Naive B cell (primary cell): ENCODE measurements at regions not wholly inside any gene's neighbourhood (a gene's known extent, or its start where the extent isn't known, plus 50 kb on each side); places are given as distances from the start of the nearest gene placed in this dataset.

Source experiments
- ATAC-seq, 2 donors: fragments of 150-1000 bp; cut with Tn5 transposase; 2 replicates each; pipeline ENCODE4 v1.10.0; 2021; ENCODE audit warnings: low read depth in 2 of 2, mild to moderate bottlenecking in 2 of 2, moderate library complexity in 2 of 2
- DNase-seq: peaks from one replicate; pipeline ENCODE4 v3.0.0; 2022
- H3K27ac Mint-ChIP-seq, 6 donors: one replicate each; pipeline ENCODE4 v1.8.0; 2020 to 2022; ENCODE audit warnings: mild to moderate bottlenecking in 6 of 6, mixed read lengths in 6 of 6, moderate library complexity in 5 of 6, inconsistent platforms in 2 of 6
- H3K27me3 Mint-ChIP-seq, 3 donors: one replicate each; pipeline ENCODE4 v1.8.0; 2021 to 2022; ENCODE audit warnings: mixed read lengths in 3 of 3, mild to moderate bottlenecking in 1 of 3
- H3K36me3 Mint-ChIP-seq, 2 donors: one replicate each; pipeline ENCODE4 v1.8.0; 2020 to 2022; ENCODE audit warnings: mixed read lengths in 2 of 2, inconsistent platforms in 1 of 2, mild to moderate bottlenecking in 1 of 2
- H3K4me1 Mint-ChIP-seq, 3 donors: one replicate each; pipeline ENCODE4 v1.8.0; 2020 to 2022; ENCODE audit warnings: mixed read lengths in 3 of 3, inconsistent platforms in 1 of 3, mild to moderate bottlenecking in 1 of 3, moderate library complexity in 1 of 3
- H3K4me3 Mint-ChIP-seq, 8 donors: one replicate each; pipeline ENCODE4 v1.8.0; 2020 to 2022; ENCODE audit warnings: mild to moderate bottlenecking in 8 of 8, mixed read lengths in 8 of 8, moderate library complexity in 8 of 8, inconsistent platforms in 2 of 8
- H3K9me3 Mint-ChIP-seq, 7 donors: one replicate each; pipeline ENCODE4 v1.8.0; 2020 to 2022; ENCODE audit warnings: mixed read lengths in 7 of 7, mild to moderate bottlenecking in 5 of 7, inconsistent platforms in 2 of 7, moderate library complexity in 1 of 7

DNA sequence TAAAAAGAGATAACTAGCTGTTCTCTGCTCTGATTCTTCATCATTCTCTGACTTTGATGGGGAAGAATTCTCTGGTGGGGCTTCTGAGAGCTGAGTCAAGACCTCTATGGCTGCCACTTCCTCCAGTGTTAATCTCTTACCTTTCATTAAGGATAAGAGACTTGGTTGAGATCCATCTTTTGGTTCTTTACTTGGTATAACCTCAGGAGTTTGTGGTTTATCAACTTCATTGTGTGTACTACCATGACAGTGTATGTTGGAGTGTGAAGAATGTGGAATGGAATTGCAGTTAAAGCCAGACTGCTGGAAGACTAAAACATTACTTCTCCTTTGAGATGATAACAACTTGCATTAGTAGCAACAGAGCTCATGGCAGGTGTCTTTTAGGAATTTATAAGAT lies 222.0 kb downstream of the SLITRK5 start:
- no peaks in the 10 kb centered on the region for H3K36me3 Mint-ChIP-seq
- H3K27me3 Mint-ChIP-seq: no peaks in the 10 kb centered on the region
- peaks cover 0 to 4% (median 0%) of the 10 kb centered on the region in 3 donors for H3K4me1 Mint-ChIP-seq
- peak overlapping the region in 1 of 6 donors; percentile 63 for H3K27ac Mint-ChIP-seq
- ATAC-seq: no peak
- DNase-seq: no peak
- peaks cover 0 to 5% (median 2%) of the 10 kb centered on the region in 7 donors for H3K9me3 Mint-ChIP-seq
- no peak overlapping the region for H3K4me3 Mint-ChIP-seq

DNA sequence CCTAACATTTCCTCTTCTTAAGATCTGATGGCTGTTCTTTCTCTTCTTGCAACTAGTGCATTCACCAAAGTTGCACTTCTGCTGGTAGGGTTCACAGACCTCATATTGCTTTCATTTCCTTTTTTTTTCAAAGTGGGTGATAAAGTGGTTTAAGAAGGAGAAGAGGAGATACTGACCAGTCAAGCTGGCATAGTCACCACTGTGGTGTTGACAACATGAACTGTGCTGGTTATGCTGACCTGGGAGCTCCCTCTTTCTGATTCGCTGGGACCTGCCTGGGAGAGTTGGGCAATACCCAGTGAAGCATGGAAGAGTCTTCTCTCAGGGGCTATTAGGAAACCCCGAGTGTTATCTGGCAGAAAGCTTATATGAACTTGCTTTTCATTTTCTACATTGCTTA lies 222.9 kb downstream of the SLITRK5 start:
- Mint-ChIP-seq H3K9me3 (peaks cover 0 to 5% (median 2%) of the 10 kb centered on the region in 7 donors), H3K27me3 (no peaks in the 10 kb centered on the region), H3K4me3 (no peak overlapping the region), H3K4me1 (peaks cover 0 to 4% (median 0%) of the 10 kb centered on the region in 3 donors), H3K27ac (no peak overlapping the region), H3K36me3 (no peaks in the 10 kb centered on the region)
- ATAC-seq: peak in 1 of 2 donors; percentile 20
- no peak for DNase-seq

DNA sequence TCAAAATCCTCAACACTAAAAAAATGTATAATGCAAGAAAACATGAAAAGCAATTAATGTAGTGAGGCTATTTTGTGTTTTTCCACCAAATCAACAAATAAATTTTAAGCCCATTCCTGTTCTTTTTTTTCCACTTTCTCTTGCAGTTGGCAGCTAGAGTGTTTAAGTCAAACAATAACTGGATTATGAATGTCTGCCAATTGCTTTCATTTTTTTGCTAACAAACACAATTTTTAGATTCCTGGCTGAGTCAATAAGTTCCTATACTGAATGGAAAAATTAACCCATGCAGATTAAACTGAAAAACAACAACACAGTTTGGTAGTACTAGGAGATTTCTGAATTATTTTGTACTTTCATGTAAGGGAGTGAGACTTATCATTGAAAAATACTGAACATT lies 232.4 kb downstream of the SLITRK5 start:
- Mint-ChIP-seq H3K4me1 (no peaks in the 10 kb centered on the region), H3K4me3 (no peak overlapping the region), H3K27ac (no peak overlapping the region), H3K9me3 (peaks cover 0 to 10% (median 4%) of the 10 kb centered on the region in 7 donors), H3K27me3 (peaks cover 0 to 3% (median 0%) of the 10 kb centered on the region in 3 donors), H3K36me3 (no peaks in the 10 kb centered on the region)
- DNase-seq (no peak), ATAC-seq (no peak)

DNA sequence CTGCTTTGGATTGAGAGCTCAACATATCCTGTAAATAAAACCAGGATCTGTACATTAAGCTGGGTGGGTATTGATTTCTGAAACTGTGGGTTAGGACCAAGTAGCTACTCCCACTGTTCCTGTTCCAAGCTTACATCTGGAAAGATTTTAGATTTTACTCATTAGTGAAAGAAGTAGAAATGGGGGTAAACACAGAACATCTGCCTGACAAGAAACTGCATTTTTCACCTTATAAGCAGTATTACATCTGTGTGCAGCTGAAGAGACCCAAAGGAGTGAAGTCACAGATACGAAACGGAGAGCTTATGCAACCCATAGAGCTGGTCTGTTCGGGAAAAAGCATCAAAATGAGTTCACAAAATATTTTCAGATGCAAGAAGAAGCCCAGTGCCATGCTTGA lies 235.2 kb downstream of the SLITRK5 start:
- Mint-ChIP-seq H3K9me3 (peaks cover 0 to 9% (median 0%) of the 10 kb centered on the region in 7 donors), H3K27ac (no peak overlapping the region), H3K4me3 (no peak overlapping the region), H3K4me1 (no peaks in the 10 kb centered on the region), H3K27me3 (peaks cover 0 to 3% (median 0%) of the 10 kb centered on the region in 3 donors), H3K36me3 (no peaks in the 10 kb centered on the region)
- no peak for ATAC-seq
- no peak for DNase-seq

DNA sequence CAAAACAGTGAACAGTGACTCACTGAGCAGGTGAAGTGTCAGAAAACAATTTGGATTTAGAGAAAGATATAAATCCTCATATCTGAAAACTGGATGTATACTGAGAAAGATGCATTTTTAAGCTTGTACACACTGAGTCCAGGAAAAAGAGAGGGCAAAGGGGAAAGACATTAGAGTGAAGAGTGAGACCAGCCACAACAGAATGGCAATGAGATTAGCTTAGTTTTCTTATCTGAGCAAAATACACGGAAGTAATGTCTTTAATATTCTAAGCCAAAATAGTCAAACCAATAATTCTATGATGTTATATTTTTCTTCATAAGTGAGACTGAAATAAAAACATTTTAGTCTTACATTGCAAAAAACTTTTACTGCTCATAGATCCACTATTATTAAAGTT lies 236.0 kb downstream of the SLITRK5 start:
- Mint-ChIP-seq H3K36me3 (no peaks in the 10 kb centered on the region), H3K4me3 (no peak overlapping the region), H3K4me1 (no peaks in the 10 kb centered on the region)

DNA sequence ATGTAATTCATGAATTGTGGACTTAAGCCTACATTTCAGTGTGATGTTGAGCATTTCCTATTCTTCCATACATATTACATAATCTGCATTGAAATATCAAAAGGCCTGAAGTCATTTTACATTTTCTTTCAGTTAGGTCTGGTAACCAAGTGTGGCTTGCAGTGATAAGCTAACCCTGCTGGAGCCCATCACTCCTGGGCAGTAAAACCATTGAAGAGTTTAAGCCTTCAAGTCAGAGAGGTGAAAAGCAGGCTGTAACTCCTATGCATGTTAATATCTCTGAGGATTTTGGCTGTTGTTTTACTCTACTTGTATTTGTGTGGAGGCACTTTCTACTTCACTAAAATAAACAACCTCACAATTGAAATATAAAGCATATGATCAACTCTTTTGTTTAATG lies 248.8 kb downstream of the SLITRK5 start:
- H3K27ac Mint-ChIP-seq: no peak overlapping the region
- ATAC-seq: no peak

More for the DNA sequence above, 236.0 kb downstream of the SLITRK5 start:
- H3K9me3 Mint-ChIP-seq: peaks cover 0 to 9% (median 0%) of the 10 kb centered on the region in 7 donors
- no peak for DNase-seq
- no peak overlapping the region for H3K27ac Mint-ChIP-seq
- H3K27me3 Mint-ChIP-seq: peaks cover 0 to 3% (median 0%) of the 10 kb centered on the region in 3 donors
- no peak for ATAC-seq

DNA sequence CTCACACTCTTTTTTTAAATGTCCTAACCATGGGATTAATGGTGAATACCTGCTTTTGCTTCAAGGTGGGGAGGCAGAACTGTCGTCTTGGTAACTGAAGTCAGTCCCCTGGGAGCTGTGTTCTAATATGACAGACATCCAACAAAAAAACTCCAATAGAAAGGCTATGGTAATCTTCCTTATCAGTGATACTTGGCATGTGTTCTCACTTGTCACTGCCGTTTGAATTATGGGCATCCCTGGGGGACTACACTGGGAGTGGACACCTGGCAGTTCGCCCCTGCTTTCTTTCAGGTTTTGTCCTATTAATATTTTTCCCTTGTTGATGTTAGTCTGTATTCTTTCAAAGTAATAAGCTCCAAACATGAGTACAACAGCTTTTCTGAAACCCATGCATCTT lies 252.6 kb downstream of the SLITRK5 start:
- H3K27me3 Mint-ChIP-seq: no peaks in the 10 kb centered on the region
- no peak overlapping the region for H3K27ac Mint-ChIP-seq
- no peaks in the 10 kb centered on the region for H3K4me1 Mint-ChIP-seq
- H3K9me3 Mint-ChIP-seq: peaks cover 0 to 15% (median 3%) of the 10 kb centered on the region in 7 donors
- H3K4me3 Mint-ChIP-seq: no peak overlapping the region
- ATAC-seq: no peak
- DNase-seq: no peak
- H3K36me3 Mint-ChIP-seq: no peaks in the 10 kb centered on the region

More for the DNA sequence above, 248.8 kb downstream of the SLITRK5 start:
- H3K9me3 Mint-ChIP-seq: peaks cover 0 to 15% (median 5%) of the 10 kb centered on the region in 7 donors
- H3K4me3 Mint-ChIP-seq: no peak overlapping the region
- no peak for DNase-seq
- H3K4me1 Mint-ChIP-seq: no peaks in the 10 kb centered on the region
- H3K27me3 Mint-ChIP-seq: no peaks in the 10 kb centered on the region
- no peaks in the 10 kb centered on the region for H3K36me3 Mint-ChIP-seq

DNA sequence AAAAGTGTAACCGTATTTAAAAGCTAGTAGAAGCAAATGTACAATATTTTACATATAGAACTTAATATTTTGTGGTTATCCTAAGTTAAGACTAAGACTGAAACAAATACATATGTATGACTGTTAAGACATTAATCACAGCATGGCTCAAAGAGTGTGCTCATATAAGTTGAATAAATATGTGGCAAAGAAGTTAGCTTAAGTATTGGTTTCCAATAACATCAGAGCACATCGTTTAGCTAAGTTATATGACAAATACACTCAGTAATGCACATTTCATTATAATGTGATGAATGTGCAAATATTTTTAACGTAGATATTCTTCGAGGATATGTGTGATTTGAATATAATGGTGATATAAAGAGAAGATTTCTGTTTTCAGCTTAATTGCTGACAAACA lies 253.8 kb downstream of the SLITRK5 start:
- Mint-ChIP-seq H3K27ac (no peak overlapping the region), H3K36me3 (no peaks in the 10 kb centered on the region), H3K9me3 (peaks cover 0 to 15% (median 2%) of the 10 kb centered on the region in 7 donors), H3K27me3 (no peaks in the 10 kb centered on the region), H3K4me1 (no peaks in the 10 kb centered on the region), H3K4me3 (no peak overlapping the region)
- ATAC-seq (no peak), DNase-seq (no peak)

DNA sequence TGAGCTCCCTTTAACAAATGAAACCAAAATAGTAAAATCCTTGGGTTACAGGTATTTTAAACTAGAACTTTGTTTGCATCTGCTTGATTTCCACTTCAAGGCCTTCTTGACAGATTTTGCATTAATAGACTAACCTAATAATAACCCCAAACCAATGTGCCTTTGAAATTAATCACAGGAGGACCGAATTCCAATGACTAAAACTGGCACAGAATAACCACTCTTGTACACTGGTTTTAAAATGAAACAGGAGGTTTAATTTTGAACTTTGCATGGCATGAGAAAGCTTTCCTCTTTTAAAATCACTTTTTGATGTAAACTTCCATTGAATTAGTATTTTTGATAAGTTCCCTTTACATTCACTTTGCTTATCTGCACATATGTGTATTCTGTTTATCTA lies 269.6 kb downstream of the SLITRK5 start:
- H3K9me3 Mint-ChIP-seq: peaks cover 0 to 3% (median 0%) of the 10 kb centered on the region in 7 donors
- ATAC-seq (no peak), DNase-seq (no peak)
- H3K36me3 Mint-ChIP-seq: no peaks in the 10 kb centered on the region
- no peak overlapping the region for H3K27ac Mint-ChIP-seq
- H3K4me1 Mint-ChIP-seq: no peaks in the 10 kb centered on the region
- H3K4me3 Mint-ChIP-seq: no peak overlapping the region
- H3K27me3 Mint-ChIP-seq: no peaks in the 10 kb centered on the region

DNA sequence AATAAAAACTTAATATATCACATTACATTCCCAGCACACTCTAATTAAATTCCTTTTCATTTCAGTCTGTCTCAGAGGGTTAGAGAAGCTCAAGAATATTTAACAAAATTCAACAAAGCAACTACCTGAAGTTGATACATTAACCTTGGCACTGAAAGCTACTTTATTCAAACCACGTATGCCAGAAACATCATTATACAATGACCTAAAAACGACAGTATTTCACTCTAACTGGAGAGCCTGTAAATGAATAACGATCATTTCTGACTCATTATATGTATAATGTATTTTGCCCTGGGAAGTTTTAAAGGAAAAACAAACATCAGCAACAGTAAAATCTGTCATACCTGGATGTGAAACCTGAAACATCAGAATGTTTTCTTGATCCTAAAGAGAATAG lies 270.1 kb downstream of the SLITRK5 start:
- H3K27me3 Mint-ChIP-seq: no peaks in the 10 kb centered on the region
- H3K36me3 Mint-ChIP-seq: no peaks in the 10 kb centered on the region
- peaks cover 0 to 3% (median 0%) of the 10 kb centered on the region in 7 donors for H3K9me3 Mint-ChIP-seq
- no peaks in the 10 kb centered on the region for H3K4me1 Mint-ChIP-seq
- no peak overlapping the region for H3K4me3 Mint-ChIP-seq
- no peak overlapping the region for H3K27ac Mint-ChIP-seq
- no peak for ATAC-seq
- no peak for DNase-seq

DNA sequence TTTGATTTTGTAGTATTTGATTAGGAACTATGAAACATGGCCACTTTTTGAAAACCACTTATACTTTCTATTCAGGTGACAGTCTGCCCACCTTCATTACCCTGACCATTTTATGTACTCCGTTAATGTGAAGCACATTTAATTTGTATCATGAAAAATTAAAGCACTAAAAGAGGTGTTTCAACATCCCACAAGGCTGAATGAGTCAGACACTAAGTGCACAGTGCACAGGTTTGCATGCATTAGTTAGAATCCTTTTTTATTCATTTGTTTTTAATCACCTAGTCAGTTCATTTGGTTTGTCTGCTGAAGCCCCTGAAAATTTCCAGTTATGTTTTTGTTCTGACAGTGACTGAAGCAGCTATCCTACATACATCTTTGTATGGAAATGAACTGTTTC lies 271.0 kb downstream of the SLITRK5 start:
- Mint-ChIP-seq H3K4me1 (no peaks in the 10 kb centered on the region), H3K4me3 (no peak overlapping the region), H3K27ac (no peak overlapping the region), H3K36me3 (no peaks in the 10 kb centered on the region), H3K9me3 (peaks cover 0 to 3% (median 0%) of the 10 kb centered on the region in 7 donors), H3K27me3 (no peaks in the 10 kb centered on the region)
- no peak for ATAC-seq
- DNase-seq: no peak

DNA sequence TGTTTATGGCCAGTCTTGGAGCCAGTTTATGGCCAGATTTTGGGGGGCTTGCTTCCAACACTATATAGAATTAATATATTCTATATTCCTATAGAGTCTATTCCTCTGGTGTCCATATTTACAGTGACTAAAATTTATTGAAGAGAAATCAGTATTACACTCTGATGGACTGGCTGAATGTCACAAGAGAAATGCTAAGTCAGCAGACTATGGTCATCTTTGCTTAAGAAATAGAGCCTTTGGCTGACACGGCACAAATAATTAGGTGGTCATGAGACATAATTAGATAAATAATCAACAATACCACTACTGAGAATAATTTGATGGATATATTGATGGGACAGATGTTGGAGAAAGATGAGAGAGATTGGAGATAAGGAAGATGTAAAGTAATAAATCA lies 272.9 kb downstream of the SLITRK5 start:
- Mint-ChIP-seq H3K27me3 (no peaks in the 10 kb centered on the region), H3K4me1 (no peaks in the 10 kb centered on the region), H3K27ac (no peak overlapping the region), H3K36me3 (no peaks in the 10 kb centered on the region), H3K9me3 (peaks cover 0 to 3% (median 0%) of the 10 kb centered on the region in 7 donors), H3K4me3 (no peak overlapping the region)
- DNase-seq (no peak), ATAC-seq (no peak)

DNA sequence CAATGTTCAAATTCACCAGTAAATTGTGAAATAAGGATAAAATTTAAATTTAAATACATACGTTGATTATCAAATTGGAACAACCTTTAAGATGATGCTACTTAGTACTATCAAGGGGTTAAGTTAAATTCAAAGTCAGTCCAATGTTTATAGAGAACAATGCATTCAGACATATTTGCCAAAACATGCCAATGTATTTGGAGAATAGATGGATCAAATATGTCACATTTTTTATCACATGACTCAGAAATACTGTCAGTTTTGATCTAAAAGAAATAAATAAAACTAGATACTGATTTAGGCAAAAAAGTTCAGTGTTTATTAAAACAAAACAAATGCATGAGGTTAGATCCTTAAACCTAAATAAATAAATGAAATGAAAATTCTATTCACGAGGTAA lies 281.2 kb downstream of the SLITRK5 start:
- ATAC-seq (no peak), DNase-seq (no peak)
- no peaks in the 10 kb centered on the region for H3K27me3 Mint-ChIP-seq
- H3K4me3 Mint-ChIP-seq: no peak overlapping the region
- H3K27ac Mint-ChIP-seq: no peak overlapping the region
- no peaks in the 10 kb centered on the region for H3K4me1 Mint-ChIP-seq
- H3K36me3 Mint-ChIP-seq: no peaks in the 10 kb centered on the region
- no peaks in the 10 kb centered on the region for H3K9me3 Mint-ChIP-seq

DNA sequence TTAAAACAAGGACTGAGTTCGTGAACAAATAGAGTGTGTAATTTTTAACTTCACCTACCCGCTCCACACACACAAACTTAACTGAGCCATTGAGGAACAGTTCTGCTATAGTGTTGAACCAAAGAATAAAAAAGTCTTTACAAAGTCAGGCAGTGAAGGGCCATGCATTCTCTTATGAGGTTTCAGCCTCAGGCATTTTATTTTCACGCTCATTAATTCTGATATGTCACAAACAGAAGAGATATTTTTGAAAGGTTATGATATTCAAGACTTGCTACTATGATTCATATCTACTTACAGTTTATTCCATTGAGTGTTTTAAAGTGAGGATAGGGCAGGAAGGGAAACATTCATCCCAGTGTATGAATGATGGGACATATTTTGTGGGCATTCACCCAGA lies 282.2 kb downstream of the SLITRK5 start:
- Mint-ChIP-seq H3K9me3 (no peaks in the 10 kb centered on the region), H3K27me3 (no peaks in the 10 kb centered on the region), H3K4me3 (no peak overlapping the region), H3K4me1 (no peaks in the 10 kb centered on the region), H3K36me3 (no peaks in the 10 kb centered on the region), H3K27ac (peak overlapping the region in 1 of 6 donors; percentile 7)
- DNase-seq: no peak
- no peak for ATAC-seq

DNA sequence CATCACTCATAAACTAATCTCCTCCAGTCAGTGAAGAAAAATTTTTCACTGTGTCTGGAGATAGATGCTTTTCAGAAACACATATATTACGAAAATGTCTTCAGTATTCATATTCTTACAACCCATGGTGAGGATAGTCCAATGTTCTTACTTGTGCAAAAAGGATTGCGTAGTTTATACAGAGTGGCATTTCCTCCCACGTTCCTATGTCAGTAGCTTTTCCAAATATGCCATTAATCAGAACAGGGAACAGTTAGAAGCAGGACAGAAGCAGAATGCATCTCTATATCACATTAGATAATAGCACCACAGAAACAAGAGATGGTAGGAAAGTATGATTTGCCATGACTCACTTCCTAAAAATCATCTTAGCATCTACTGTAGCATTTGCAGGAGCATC lies 282.9 kb downstream of the SLITRK5 start:
- H3K27me3 Mint-ChIP-seq: no peaks in the 10 kb centered on the region
- H3K4me1 Mint-ChIP-seq: no peaks in the 10 kb centered on the region
- no peak overlapping the region for H3K4me3 Mint-ChIP-seq
- ATAC-seq: no peak
- no peaks in the 10 kb centered on the region for H3K9me3 Mint-ChIP-seq
- no peak for DNase-seq
- no peak overlapping the region for H3K27ac Mint-ChIP-seq
- no peaks in the 10 kb centered on the region for H3K36me3 Mint-ChIP-seq
